KMS-11 (cell line): ENCODE measurements at regions not wholly inside any gene's neighbourhood (a gene's known extent, or its start where the extent isn't known, plus 50 kb on each side); places are given as distances from the start of the nearest gene placed in this dataset.
A peak's percentile ranks its signal among the peaks of the same experiment; 100 is the strongest.

Experiments used
- H2AFZ ChIP-seq: fragments of 200-600 bp; sonication (generic); 2 replicates; pipeline ENCODE4 v1.6.1; 2016; ENCODE audit warnings: antibody characterized with exemption, mixed run types, low read depth
- H3K27ac ChIP-seq: fragments of 200-600 bp; sonication (generic); 2 replicates; pipeline ENCODE4 v1.6.1; 2016; ENCODE audit warnings: mild to moderate bottlenecking, mixed run types
- H3K27me3 ChIP-seq: fragments of 200-600 bp; sonication (generic); 2 replicates; pipeline ENCODE4 v1.6.1; 2017; ENCODE audit warnings: mild to moderate bottlenecking, low read depth, mixed run types, moderate library complexity; ENCODE audit not compliant: insufficient read depth
- H3K36me3 ChIP-seq: fragments of 200-600 bp; sonication (generic); 2 replicates; pipeline ENCODE4 v1.6.1; 2017; ENCODE audit warnings: mild to moderate bottlenecking, mixed run types; ENCODE audit not compliant: insufficient read depth
- H3K4me1 ChIP-seq: fragments of 200-600 bp; sonication (generic); 2 replicates; pipeline ENCODE4 v1.6.1; 2016; ENCODE audit warnings: mild to moderate bottlenecking, low read depth, mixed run types; ENCODE audit not compliant: poor library complexity, severe bottlenecking
- H3K4me2 ChIP-seq: fragments of 200-600 bp; sonication (generic); 2 replicates; pipeline ENCODE4 v1.7.0; 2016; ENCODE audit warnings: mild to moderate bottlenecking, mixed run types
- H3K4me3 ChIP-seq: fragments of 200-600 bp; sonication (generic); IDR thresholded peaks from 2 replicates; pipeline ENCODE4 v1.6.1; 2017; ENCODE audit warnings: low read depth, low read length, mixed read lengths; ENCODE audit not compliant: insufficient read depth
- H3K79me2 ChIP-seq: fragments of 200-600 bp; sonication (generic); 2 replicates; pipeline ENCODE4 v1.6.1; 2016; ENCODE audit warnings: low read depth, mixed run types; ENCODE audit not compliant: insufficient read depth
- H3K9ac ChIP-seq: fragments of 200-600 bp; sonication (generic); 2 replicates; pipeline ENCODE4 v1.6.1; 2016; ENCODE audit warnings: mild to moderate bottlenecking, mixed run types
- H4K20me1 ChIP-seq: fragments of 200-600 bp; sonication (generic); 2 replicates; pipeline ENCODE4 v1.6.1; 2016; ENCODE audit warnings: mild to moderate bottlenecking, mixed run types; ENCODE audit not compliant: insufficient read depth
- CTCF ChIP-seq: fragments of 200-600 bp; sonication (generic); conservative IDR thresholded peaks from 2 replicates; pipeline ENCODE4 v1.6.1; 2017; ENCODE audit warnings: low read depth, mild to moderate bottlenecking, antibody characterized with exemption, low read length, moderate library complexity, mixed read lengths

GRCh38 chr4:16443504-16444088, 217.3 kb upstream of the TAPT1 start:
- H3K27me3 ChIP-seq = no peaks in the 10 kb centered on the region
- H3K4me2 ChIP-seq = no peak overlapping the region
- no peak overlapping the region for H3K4me3 ChIP-seq
- no peaks in the 10 kb centered on the region for H3K36me3 ChIP-seq
- H3K9ac ChIP-seq = no peak overlapping the region
- no peak overlapping the region for H3K27ac ChIP-seq
- no peak overlapping the region for H2AFZ ChIP-seq
- no peaks in the 10 kb centered on the region for H3K4me1 ChIP-seq
- H4K20me1 ChIP-seq = no peaks in the 10 kb centered on the region
- TF ChIP-seq CTCF = peak; percentile 40
- no peaks in the 10 kb centered on the region for H3K79me2 ChIP-seq

- H3K9ac ChIP-seq = no peak overlapping the region
- no peaks in the 10 kb centered on the region for H3K4me1 ChIP-seq
- no peak overlapping the region for H2AFZ ChIP-seq
- H3K4me3 ChIP-seq = no peak overlapping the region
- H3K36me3 ChIP-seq = no peaks in the 10 kb centered on the region
- TF ChIP-seq CTCF = no peak
- no peaks in the 10 kb centered on the region for H3K79me2 ChIP-seq
- no peaks in the 10 kb centered on the region for H4K20me1 ChIP-seq
- H3K27ac ChIP-seq = no peak overlapping the region
- H3K4me2 ChIP-seq = no peak overlapping the region
- no peaks in the 10 kb centered on the region for H3K27me3 ChIP-seq
Measured at GRCh38 chr4:16442296-16442695, 216.0 kb upstream of the TAPT1 start.

DNA sequence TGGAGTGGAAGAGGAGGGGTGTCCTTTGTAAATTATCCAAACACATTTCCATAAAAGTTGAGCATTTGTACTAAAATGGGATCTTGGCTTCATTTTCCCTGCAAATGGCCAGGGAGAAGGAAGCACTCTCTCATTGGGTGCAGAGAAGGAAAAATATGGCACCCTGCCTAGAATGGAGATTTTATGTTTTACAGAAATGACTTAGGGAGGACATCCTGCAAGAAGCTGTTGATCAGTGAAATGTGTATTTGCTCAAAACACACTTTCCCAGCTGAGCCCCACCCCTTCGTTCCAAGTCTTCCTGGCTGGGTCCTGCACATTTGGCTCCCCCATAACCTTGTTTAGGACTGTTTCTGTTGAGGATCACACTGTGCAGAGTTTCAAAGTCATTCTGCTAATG, 213.5 kb upstream of the TAPT1 start:
- H3K27ac ChIP-seq = no peak overlapping the region
- no peak overlapping the region for H3K4me3 ChIP-seq
- H2AFZ ChIP-seq = no peak overlapping the region
- no peaks in the 10 kb centered on the region for H3K79me2 ChIP-seq
- H4K20me1 ChIP-seq = no peaks in the 10 kb centered on the region
- no peak overlapping the region for H3K4me2 ChIP-seq
- H3K36me3 ChIP-seq = no peaks in the 10 kb centered on the region
- H3K27me3 ChIP-seq = no peaks in the 10 kb centered on the region
- H3K4me1 ChIP-seq = no peaks in the 10 kb centered on the region
- no peak for TF ChIP-seq CTCF
- no peak overlapping the region for H3K9ac ChIP-seq

DNA sequence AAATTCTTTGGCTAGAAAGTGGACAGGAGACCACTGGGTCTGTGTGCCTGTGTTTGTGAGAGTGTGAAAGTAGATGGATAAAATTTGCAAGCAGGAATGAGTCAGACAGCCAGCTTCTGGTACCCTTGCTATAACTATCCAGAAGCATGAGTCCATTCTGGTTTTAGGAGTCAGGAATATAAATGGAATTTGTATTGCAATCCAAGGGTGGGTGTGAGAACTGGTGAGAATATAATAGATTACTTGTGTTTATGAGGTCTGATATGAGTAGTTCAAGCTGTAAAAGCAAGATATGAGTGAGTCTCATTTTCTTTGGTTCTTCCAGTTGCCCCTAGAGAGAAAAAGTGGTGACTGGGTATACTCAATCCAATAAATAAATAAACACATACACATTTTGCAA, 212.7 kb upstream of the TAPT1 start:
- Histone ChIP-seq H3K4me2 (no peak overlapping the region), H4K20me1 (no peaks in the 10 kb centered on the region), H3K27me3 (no peaks in the 10 kb centered on the region), H3K79me2 (no peaks in the 10 kb centered on the region), H3K36me3 (no peaks in the 10 kb centered on the region), H3K4me3 (no peak overlapping the region), H3K27ac (no peak overlapping the region), H2AFZ (no peak overlapping the region), H3K4me1 (no peaks in the 10 kb centered on the region), H3K9ac (no peak overlapping the region)
- TF ChIP-seq CTCF = no peak
